Epithelial cell of esophagus (primary cell): ENCODE measurements at regions not wholly inside any gene's neighbourhood (a gene's known extent, or its start where the extent isn't known, plus 50 kb on each side); places are given as distances from the start of the nearest gene placed in this dataset.
A peak's percentile ranks its signal among the peaks of the same experiment; 100 is the strongest.

Source experiments
- DNase-seq: peaks from one replicate; pipeline ENCODE4 v3.0.0; 2010; ENCODE audit warnings: low read depth
- H3K4me3 ChIP-seq: 2 replicates; pipeline ENCODE4 v1.5.1; 2011; ENCODE audit warnings: mild to moderate bottlenecking, low read length, control low read depth
- CTCF ChIP-seq: IDR thresholded peaks from 2 replicates; pipeline ENCODE4 v1.5.1; 2011; ENCODE audit warnings: low read depth, mild to moderate bottlenecking, low read length, control low read depth, inconsistent platforms; ENCODE audit not compliant: insufficient read depth; ENCODE audit errors: missing control alignments

DNA sequence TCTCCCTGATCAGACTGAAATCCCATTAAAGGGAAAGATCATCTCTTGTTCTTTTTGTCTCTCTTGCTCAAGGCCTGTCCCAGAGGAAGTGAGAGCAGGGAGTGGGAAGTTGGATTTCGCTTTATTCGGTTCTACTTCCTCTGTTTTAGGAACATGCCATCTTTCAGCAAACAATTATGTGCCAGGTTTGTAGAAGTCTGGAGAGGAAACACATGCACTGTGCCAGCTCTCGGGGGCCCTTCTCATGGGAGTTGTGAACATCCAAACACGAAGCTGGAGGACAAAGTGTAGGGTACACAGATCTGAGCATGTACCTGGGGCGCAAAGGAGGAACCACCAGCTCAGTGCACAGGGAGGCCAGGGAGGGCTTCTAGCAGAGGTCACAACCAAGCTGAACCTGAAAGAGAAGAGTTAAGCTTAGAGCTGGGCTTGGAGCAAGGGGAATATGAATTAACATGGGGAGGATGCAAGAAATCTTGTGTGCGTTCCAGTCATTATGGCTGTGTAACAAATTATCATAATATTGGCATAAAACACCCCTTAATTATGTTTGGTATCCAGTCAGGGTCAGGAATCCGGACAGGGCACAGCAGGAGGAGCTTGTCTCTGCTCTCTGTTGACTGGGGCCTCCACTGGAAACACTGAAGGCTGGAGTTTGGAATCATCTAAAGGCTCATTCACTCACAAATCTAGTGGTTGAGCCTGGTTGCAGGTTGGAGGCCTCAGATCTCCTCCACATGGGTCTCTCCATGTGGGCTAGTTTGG, 128.6 kb downstream of the ZFP36L2 start:
- no peak for DNase-seq
- no peak for TF ChIP-seq CTCF

DNA sequence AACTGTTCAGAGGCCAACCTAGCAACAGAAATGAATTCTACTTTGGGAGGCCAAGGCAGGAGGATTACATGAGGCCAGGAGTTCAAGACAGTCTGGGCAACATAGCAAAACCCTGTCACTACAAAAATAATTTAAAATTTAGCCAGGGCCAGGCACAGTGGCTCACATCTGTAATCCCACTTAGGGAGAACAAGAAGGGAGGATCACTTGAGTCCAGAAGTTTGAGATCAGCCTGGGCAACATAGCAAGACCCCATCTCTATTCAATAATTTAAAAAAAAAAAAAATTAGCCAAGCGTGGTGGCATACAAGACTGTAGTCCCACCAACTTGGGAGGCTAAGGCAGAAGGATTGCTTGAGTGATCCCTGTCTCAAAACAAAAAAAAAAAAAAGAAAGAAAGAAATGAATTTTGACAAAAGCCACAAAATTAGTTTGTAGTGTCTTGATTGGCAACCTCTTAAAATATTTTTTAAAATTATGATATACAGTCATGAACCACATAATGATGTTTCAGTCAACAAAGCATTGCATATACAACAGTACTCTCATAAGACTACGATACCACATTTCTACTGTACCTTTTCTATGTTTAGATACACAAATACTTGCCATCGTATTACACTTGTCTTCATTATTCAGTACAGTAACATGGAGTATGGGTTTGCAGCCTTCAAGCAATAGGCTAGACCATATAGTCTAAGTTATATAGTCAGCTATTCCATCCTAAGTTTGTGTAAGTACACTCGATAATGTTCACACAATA, 130.7 kb downstream of the ZFP36L2 start:
- TF ChIP-seq CTCF: no peak
- DNase-seq: no peak
- no peak overlapping the region for H3K4me3 ChIP-seq

More for the DNA sequence above, 128.6 kb downstream of the ZFP36L2 start:
- no peak overlapping the region for H3K4me3 ChIP-seq

DNA sequence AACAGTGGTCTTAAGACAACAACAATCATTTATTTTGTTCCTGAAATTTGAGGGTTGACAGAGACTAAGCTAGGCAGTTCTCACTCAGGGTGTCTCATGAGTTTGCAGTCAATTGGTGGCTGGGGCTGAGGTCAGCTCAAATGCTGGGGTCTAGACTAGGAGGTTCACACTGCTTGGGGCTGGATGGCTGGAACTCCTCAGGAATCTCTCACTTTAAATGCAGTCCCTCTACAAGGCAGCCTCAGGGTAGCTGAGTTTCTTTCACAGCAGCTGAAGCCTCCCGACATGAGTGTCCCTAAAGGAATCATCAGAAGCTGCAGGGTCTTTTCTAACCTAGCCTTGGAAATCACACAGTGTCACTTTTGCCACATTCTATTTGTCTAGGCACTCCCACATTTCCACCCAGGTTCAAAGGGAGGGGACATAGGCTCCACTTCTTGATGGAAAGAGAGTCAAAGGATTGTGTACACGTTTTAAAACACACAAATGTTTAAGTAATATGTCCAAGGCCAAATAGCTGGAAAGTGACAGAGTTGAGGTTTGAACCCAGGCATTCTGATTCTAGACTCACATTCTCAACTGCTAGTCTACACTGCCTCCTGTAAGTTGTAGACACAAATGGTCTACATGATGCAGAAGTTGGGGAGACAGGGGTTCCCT, 133.8 kb downstream of the ZFP36L2 start:
- no peak for TF ChIP-seq CTCF
- no peak overlapping the region for H3K4me3 ChIP-seq
- DNase-seq: no peak

GRCh38 chr2:43090317-43090716, 136.1 kb downstream of the ZFP36L2 start:
- TF ChIP-seq CTCF: no peak

DNA sequence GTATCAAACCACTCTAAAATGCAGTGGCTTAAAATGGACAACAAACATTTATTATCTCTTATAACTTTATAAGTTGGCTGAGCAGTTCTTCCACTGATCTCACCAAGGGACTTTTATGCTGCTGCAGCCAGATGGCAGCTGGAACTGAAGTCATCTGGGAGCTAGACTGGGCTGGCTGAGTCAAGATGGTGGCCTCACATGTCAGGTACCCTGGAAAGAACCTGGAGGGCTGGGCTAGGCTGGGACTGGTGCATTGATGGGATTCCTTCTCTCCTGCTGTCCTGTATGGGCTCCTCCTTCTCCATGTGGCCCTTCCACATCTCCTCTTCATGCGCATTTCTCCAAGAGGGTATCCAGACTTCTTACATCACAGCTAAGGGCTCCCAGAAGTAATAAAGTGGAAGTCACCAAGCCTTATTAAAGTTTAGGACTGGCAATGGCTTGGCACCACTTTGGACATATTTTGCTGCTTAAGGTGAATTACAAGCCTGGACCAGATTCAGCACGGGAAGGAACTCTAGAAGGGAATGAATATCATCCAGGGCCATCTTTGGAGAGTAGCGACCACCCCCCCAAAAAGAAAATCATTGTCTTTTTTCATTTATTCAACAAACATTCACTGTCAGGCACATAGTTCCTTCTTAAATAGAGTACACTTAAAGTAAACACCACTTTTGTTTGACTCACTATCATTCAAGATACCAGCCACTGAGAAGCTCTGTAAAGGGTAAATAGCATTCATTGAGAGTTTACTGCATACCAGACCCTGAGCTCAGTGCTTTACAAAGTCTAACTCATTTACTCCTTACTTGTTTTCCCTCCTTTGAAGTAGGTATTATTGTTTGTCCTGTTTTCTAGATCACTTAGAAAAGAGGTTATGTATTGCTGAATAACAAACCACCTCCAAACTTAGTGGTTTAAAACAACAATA, 138.0 kb downstream of the ZFP36L2 start:
- TF ChIP-seq CTCF: no peak
- peak; percentile 27 for DNase-seq
- H3K4me3 ChIP-seq: no peak overlapping the region

More at GRCh38 chr2:43090317-43090716, 136.1 kb downstream of the ZFP36L2 start:
- DNase-seq: no peak
- no peak overlapping the region for H3K4me3 ChIP-seq

GRCh38 chr2:43087413-43087812, 139.0 kb downstream of the ZFP36L2 start:
- peak; percentile 22 for DNase-seq
- H3K4me3 ChIP-seq: no peak overlapping the region
- no peak for TF ChIP-seq CTCF
